Chondrocyte (in vitro differentiated cells): ENCODE measurements at regions not wholly inside any gene's neighbourhood (a gene's known extent, or its start where the extent isn't known, plus 50 kb on each side); places are given as distances from the start of the nearest gene placed in this dataset.

ENCODE experiments used
- DNase-seq: peaks from one replicate; pipeline ENCODE4 v3.0.0; 2021; ENCODE audit warnings: mixed read lengths, low spot score
- H3K27ac Mint-ChIP-seq: one replicate; pipeline ENCODE4 v1.8.0; 2021; ENCODE audit warnings: mild to moderate bottlenecking, moderate library complexity, mixed read lengths; ENCODE audit not compliant: unreplicated experiment
- H3K27me3 Mint-ChIP-seq: 2 replicates; pipeline ENCODE4 v1.8.0; 2021; ENCODE audit warnings: low read depth, mixed read lengths
- H3K36me3 Mint-ChIP-seq: 2 replicates; pipeline ENCODE4 v1.8.0; 2021; ENCODE audit warnings: low read depth, mixed read lengths
- H3K4me1 Mint-ChIP-seq: 2 replicates; pipeline ENCODE4 v1.8.0; 2021; ENCODE audit warnings: low read depth, mild to moderate bottlenecking, mixed read lengths
- H3K4me3 Mint-ChIP-seq: one replicate; pipeline ENCODE4 v1.8.0; 2021; ENCODE audit warnings: mild to moderate bottlenecking, moderate library complexity, mixed read lengths; ENCODE audit not compliant: unreplicated experiment
- H3K9me3 Mint-ChIP-seq: 2 replicates; pipeline ENCODE4 v1.8.0; 2021; ENCODE audit warnings: low read depth, mixed read lengths
- CTCF ChIP-seq: fragments of 200-600 bp; sonication (generic); IDR thresholded peaks from 2 replicates; pipeline ENCODE4 v1.5.0; 2021; ENCODE audit warnings: antibody characterized with exemption, mild to moderate bottlenecking, moderate library complexity

- no peak overlapping the region for H3K4me3 Mint-ChIP-seq
- H3K4me1 Mint-ChIP-seq: peaks cover 50% of the 10 kb centered on the region
Measured at GRCh38 chr22:26847816-26848215, 190.4 kb downstream of the MIAT start.

GRCh38 chr22:26848244-26848920 lies 191.0 kb downstream of the MIAT start:
- Mint-ChIP-seq H3K4me1 (peaks cover 50% of the 10 kb centered on the region), H3K9me3 (no peaks in the 10 kb centered on the region), H3K27me3 (no peaks in the 10 kb centered on the region), H3K36me3 (no peaks in the 10 kb centered on the region), H3K4me3 (no peak overlapping the region), H3K27ac (peak overlapping the region; percentile 43)
- no peak for DNase-seq
- no peak for TF ChIP-seq CTCF

More at GRCh38 chr22:26847816-26848215, 190.4 kb downstream of the MIAT start:
- DNase-seq: no peak
- Mint-ChIP-seq H3K36me3 (no peaks in the 10 kb centered on the region), H3K9me3 (no peaks in the 10 kb centered on the region), H3K27ac (no peak overlapping the region), H3K27me3 (no peaks in the 10 kb centered on the region)
- TF ChIP-seq CTCF: no peak

- Mint-ChIP-seq H3K27me3 (no peaks in the 10 kb centered on the region), H3K9me3 (no peaks in the 10 kb centered on the region), H3K4me3 (no peak overlapping the region), H3K36me3 (no peaks in the 10 kb centered on the region), H3K27ac (no peak overlapping the region), H3K4me1 (peaks cover 50% of the 10 kb centered on the region)
- no peak for DNase-seq
- no peak for TF ChIP-seq CTCF
Measured at GRCh38 chr22:26849575-26849974, 192.2 kb downstream of the MIAT start.

GRCh38 chr22:26851125-26851524 lies 193.7 kb downstream of the MIAT start:
- H3K36me3 Mint-ChIP-seq: no peaks in the 10 kb centered on the region
- H3K4me1 Mint-ChIP-seq: peaks cover 36% of the 10 kb centered on the region
- DNase-seq: no peak
- H3K4me3 Mint-ChIP-seq: no peak overlapping the region
- no peak for TF ChIP-seq CTCF
- no peaks in the 10 kb centered on the region for H3K9me3 Mint-ChIP-seq
- no peak overlapping the region for H3K27ac Mint-ChIP-seq
- no peaks in the 10 kb centered on the region for H3K27me3 Mint-ChIP-seq

GRCh38 chr22:26852176-26852575 lies 194.8 kb downstream of the MIAT start:
- no peaks in the 10 kb centered on the region for H3K27me3 Mint-ChIP-seq
- H3K27ac Mint-ChIP-seq: no peak overlapping the region
- no peaks in the 10 kb centered on the region for H3K36me3 Mint-ChIP-seq
- H3K9me3 Mint-ChIP-seq: no peaks in the 10 kb centered on the region
- TF ChIP-seq CTCF: no peak
- no peak overlapping the region for H3K4me3 Mint-ChIP-seq
- H3K4me1 Mint-ChIP-seq: peaks cover 25% of the 10 kb centered on the region
- DNase-seq: no peak
